OCI-LY7 (cell line): ENCODE measurements at regions not wholly inside any gene's neighbourhood (a gene's known extent, or its start where the extent isn't known, plus 50 kb on each side); places are given as distances from the start of the nearest gene placed in this dataset.

Source experiments
- BruUV-seq: library from RNA; stranded (reverse); fragments of 400-500 nt; replicated peaks from 2 replicates; lab custom pipeline; 2021; lab: Mats Ljungman, UMichigan
- CTCF ChIA-PET: fragments of 300-600 bp; sonication (Branson Sonifier 250); formaldehyde crosslinking; loops from one replicate; lab custom pipeline; 2022; ENCODE audit warnings: antibody characterized with exemption; ENCODE audit not compliant: unreplicated experiment; lab: Charles Lee
- POLR2A ChIA-PET: fragments of 300-600 bp; sonication (Branson Sonifier 250); formaldehyde crosslinking; loops from one replicate; lab custom pipeline; 2022; ENCODE audit warnings: antibody characterized with exemption; lab: Charles Lee
- DNase-seq: peaks from one replicate; pipeline ENCODE4 v3.0.0-alpha.2; 2015; ENCODE audit warnings: low spot score
- H2AFZ ChIP-seq: fragments of 200-600 bp; sonication (generic), shearing (Covaris generic); 2 replicates; pipeline ENCODE4 v1.6.1; 2014; ENCODE audit warnings: mild to moderate bottlenecking, antibody characterized with exemption, low read length, moderate library complexity
- H3K27ac ChIP-seq: fragments of 200-600 bp; sonication (generic); 2 replicates; pipeline ENCODE4 v1.5.1; 2014; ENCODE audit warnings: mixed run types, low read depth, mild to moderate bottlenecking, moderate library complexity, low read length, inconsistent platforms; ENCODE audit not compliant: poor library complexity, severe bottlenecking
- H3K36me3 ChIP-seq: fragments of 200-600 bp; sonication (generic); 2 replicates; pipeline ENCODE4 v1.6.1; 2014; ENCODE audit warnings: mild to moderate bottlenecking, antibody characterized with exemption, low read length, moderate library complexity, mixed read lengths; ENCODE audit not compliant: insufficient read depth
- H3K4me1 ChIP-seq: fragments of 200-600 bp; sonication (generic); 2 replicates; pipeline ENCODE4 v1.5.1; 2014; ENCODE audit warnings: mild to moderate bottlenecking, low read length; ENCODE audit not compliant: insufficient read depth, poor library complexity, severe bottlenecking
- H3K4me2 ChIP-seq: fragments of 200-600 bp; sonication (generic); 2 replicates; pipeline ENCODE4 v1.6.1; 2014; ENCODE audit warnings: mild to moderate bottlenecking, low read length
- H3K4me3 ChIP-seq: fragments of 200-600 bp; sonication (generic); 2 replicates; pipeline ENCODE4 v1.5.1; 2014; ENCODE audit warnings: mild to moderate bottlenecking, low read depth, low read length; ENCODE audit not compliant: poor library complexity, severe bottlenecking
- H3K79me2 ChIP-seq: fragments of 200-600 bp; sonication (generic); 2 replicates; pipeline ENCODE4 v1.6.1; 2016; ENCODE audit warnings: low read depth, mild to moderate bottlenecking, low read length, moderate library complexity, mixed read lengths; ENCODE audit not compliant: insufficient read depth
- H3K9me2 ChIP-seq: fragments of 200-600 bp; sonication (generic); 2 replicates; pipeline ENCODE4 v1.6.1; 2016; ENCODE audit warnings: mild to moderate bottlenecking, low read length, mixed read lengths; ENCODE audit not compliant: insufficient read depth
- H3K9me3 ChIP-seq: fragments of 200-600 bp; sonication (generic); 2 replicates; pipeline ENCODE4 v1.6.1; 2014; ENCODE audit warnings: mild to moderate bottlenecking, mixed run types, low read length, mixed read lengths
- H4K20me1 ChIP-seq: fragments of 200-600 bp; sonication (generic); 2 replicates; pipeline ENCODE4 v1.6.1; 2014; ENCODE audit warnings: mild to moderate bottlenecking, antibody characterized with exemption, low read length, moderate library complexity, mixed read lengths; ENCODE audit not compliant: insufficient read depth
- EZH2phosphoT487 ChIP-seq: fragments of 200-600 bp; sonication (generic); IDR thresholded peaks from 2 replicates; pipeline ENCODE4 v1.6.1; 2018; ENCODE audit warnings: low read depth, borderline replicate concordance, mild to moderate bottlenecking, mixed run types, antibody characterized with exemption, low read length, moderate library complexity, mixed read lengths
- intact Hi-C: fragments of 100-400 bp; cut with micrococcal nuclease; formaldehyde crosslinking; loops from one replicate; pipeline ENCODE4 v1.10.0; 2022; ENCODE audit not compliant: unreplicated experiment
- TF ChIP-seq, protein P1 (sequence below): fragments of 200-600 bp; sonication (generic); conservative IDR thresholded peaks from 2 replicates; pipeline ENCODE4 v1.5.1; 2014; ENCODE audit warnings: mild to moderate bottlenecking, antibody characterized with exemption, low read length, moderate library complexity, mixed read lengths

DNA sequence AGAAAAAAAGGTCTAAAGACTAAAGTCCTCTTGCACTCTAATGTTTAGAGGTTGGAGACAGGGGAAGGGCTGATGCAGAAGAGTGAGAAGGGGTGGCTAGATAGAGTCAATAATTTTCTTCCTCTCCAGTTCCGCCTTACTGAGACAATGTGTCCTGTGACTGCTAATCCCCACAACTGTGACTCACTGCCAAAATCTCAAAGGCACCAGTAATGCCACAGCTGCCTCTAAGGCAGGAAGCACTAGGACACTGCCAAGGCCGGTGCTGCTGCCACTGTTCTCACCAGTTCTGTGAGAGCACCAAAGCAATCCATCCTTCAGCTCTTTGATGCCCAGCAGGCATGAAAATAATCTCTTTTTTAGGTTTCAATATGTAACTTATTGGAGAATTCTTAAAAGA is 701.9 kb upstream of the MAP3K7 start:
- ChIA-PET POLR2A (interaction anchor here (0.6 to 1.1 kb wide), 2 partner anchors 10 to 150 kb away, joined by 3 to 5 read pairs; no protein-coding TSS in a partner anchor), CTCF (no interaction called here)
- no peak overlapping the region for H2AFZ ChIP-seq
- TF ChIP-seq EZH2phosphoT487 = no peak
- TF ChIP-seq, protein P1, sequence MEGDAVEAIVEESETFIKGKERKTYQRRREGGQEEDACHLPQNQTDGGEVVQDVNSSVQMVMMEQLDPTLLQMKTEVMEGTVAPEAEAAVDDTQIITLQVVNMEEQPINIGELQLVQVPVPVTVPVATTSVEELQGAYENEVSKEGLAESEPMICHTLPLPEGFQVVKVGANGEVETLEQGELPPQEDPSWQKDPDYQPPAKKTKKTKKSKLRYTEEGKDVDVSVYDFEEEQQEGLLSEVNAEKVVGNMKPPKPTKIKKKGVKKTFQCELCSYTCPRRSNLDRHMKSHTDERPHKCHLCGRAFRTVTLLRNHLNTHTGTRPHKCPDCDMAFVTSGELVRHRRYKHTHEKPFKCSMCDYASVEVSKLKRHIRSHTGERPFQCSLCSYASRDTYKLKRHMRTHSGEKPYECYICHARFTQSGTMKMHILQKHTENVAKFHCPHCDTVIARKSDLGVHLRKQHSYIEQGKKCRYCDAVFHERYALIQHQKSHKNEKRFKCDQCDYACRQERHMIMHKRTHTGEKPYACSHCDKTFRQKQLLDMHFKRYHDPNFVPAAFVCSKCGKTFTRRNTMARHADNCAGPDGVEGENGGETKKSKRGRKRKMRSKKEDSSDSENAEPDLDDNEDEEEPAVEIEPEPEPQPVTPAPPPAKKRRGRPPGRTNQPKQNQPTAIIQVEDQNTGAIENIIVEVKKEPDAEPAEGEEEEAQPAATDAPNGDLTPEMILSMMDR = no peak
- DNase-seq = no peak
- BruUV-seq = no TSS peak
- no peak overlapping the region for H3K4me2 ChIP-seq
- H4K20me1 ChIP-seq = no peaks in the 10 kb centered on the region
- no peaks in the 10 kb centered on the region for H3K4me1 ChIP-seq
- no peaks in the 10 kb centered on the region for H3K9me3 ChIP-seq
- no peak overlapping the region for H3K27ac ChIP-seq
- no peaks in the 10 kb centered on the region for H3K36me3 ChIP-seq
- H3K9me2 ChIP-seq = no peaks in the 10 kb centered on the region
- no peak overlapping the region for H3K4me3 ChIP-seq
- no peaks in the 10 kb centered on the region for H3K79me2 ChIP-seq
- intact Hi-C loops = loop anchor here (10.0 kb wide), 1 partner anchor 344 kb away; no protein-coding TSS in a partner anchor

- Histone ChIP-seq H3K4me2 (no peak overlapping the region), H3K79me2 (no peaks in the 10 kb centered on the region), H3K9me3 (no peaks in the 10 kb centered on the region), H3K4me3 (no peak overlapping the region), H3K27ac (no peak overlapping the region), H3K9me2 (no peaks in the 10 kb centered on the region), H3K36me3 (no peaks in the 10 kb centered on the region), H4K20me1 (no peaks in the 10 kb centered on the region), H2AFZ (no peak overlapping the region), H3K4me1 (no peaks in the 10 kb centered on the region)
- intact Hi-C loops = loop anchor here (10.0 kb wide), 1 partner anchor 337 kb away; no protein-coding TSS in a partner anchor
- POLR2A ChIA-PET = interaction anchor here (1.1 kb wide), 1 partner anchor 11 kb away, joined by 4 read pairs; no protein-coding TSS in a partner anchor
- TF ChIP-seq, protein P1 = no peak
- TF ChIP-seq EZH2phosphoT487 = no peak
- DNase-seq = no peak
- CTCF ChIA-PET = no interaction called here
- BruUV-seq = no TSS peak
These were observed 695.0 kb upstream of the MAP3K7 start for GRCh38 chr6:91281901-91282300.

DNA sequence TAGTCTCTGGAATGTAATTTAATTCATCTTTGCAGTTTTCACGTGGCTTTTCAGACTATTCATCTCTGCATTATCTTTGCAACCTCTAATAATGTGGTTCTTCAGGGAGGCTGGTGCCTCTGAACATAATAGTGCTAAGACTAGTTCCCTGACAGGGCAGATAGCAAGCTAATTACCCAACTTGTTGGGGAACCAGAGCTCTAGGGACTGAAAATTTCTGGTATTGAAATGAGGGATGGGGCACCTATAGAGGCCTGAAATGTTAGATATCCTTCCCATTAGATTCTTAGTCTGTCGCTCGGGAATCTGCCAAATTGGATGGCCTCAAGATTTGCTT is 693.6 kb upstream of the MAP3K7 start:
- intact Hi-C loops = loop anchor here (10.0 kb wide), 1 partner anchor 336 kb away; no protein-coding TSS in a partner anchor
- TF ChIP-seq, protein P1 = no peak
- TF ChIP-seq EZH2phosphoT487 = no peak
- ChIA-PET POLR2A (interaction anchor here (0.7 to 1.5 kb wide), 2 partner anchors 23 to 219 kb away, joined by 3 to 6 read pairs; no protein-coding TSS in a partner anchor), CTCF (no interaction called here)
- Histone ChIP-seq H3K9me2 (no peaks in the 10 kb centered on the region), H3K4me2 (no peak overlapping the region), H3K4me1 (no peaks in the 10 kb centered on the region), H3K27ac (no peak overlapping the region), H2AFZ (no peak overlapping the region), H3K4me3 (no peak overlapping the region), H3K36me3 (no peaks in the 10 kb centered on the region), H4K20me1 (no peaks in the 10 kb centered on the region), H3K9me3 (no peaks in the 10 kb centered on the region), H3K79me2 (no peaks in the 10 kb centered on the region)
- DNase-seq = no peak
- no TSS peak for BruUV-seq
